H9 (cell line): ENCODE measurements at regions not wholly inside any gene's neighbourhood (a gene's known extent, or its start where the extent isn't known, plus 50 kb on each side); places are given as distances from the start of the nearest gene placed in this dataset.

Experiments used
- DNase-seq: peaks from one replicate; pipeline ENCODE4 v3.0.0-alpha.2; 2017
- H2AFZ ChIP-seq: one replicate; pipeline ENCODE4 v1.6.1; 2013; ENCODE audit warnings: mild to moderate bottlenecking, low read length, control low read depth, moderate library complexity
- H2AK5ac ChIP-seq: 2 replicates; pipeline ENCODE4 v1.6.1; 2013; ENCODE audit warnings: low read length, control low read depth, mixed read lengths; ENCODE audit not compliant: insufficient read length
- H2BK120ac ChIP-seq: one replicate; pipeline ENCODE4 v1.6.1; 2013; ENCODE audit warnings: low read depth, mild to moderate bottlenecking, low read length, control low read depth, inconsistent platforms; ENCODE audit not compliant: poor library complexity, severe bottlenecking
- H2BK12ac ChIP-seq: 2 replicates; pipeline ENCODE4 v1.6.1; 2013; ENCODE audit warnings: low read length, control low read depth, mixed read lengths, low read depth; ENCODE audit not compliant: insufficient read length
- H2BK15ac ChIP-seq: 2 replicates; pipeline ENCODE4 v1.6.1; 2013; ENCODE audit warnings: low read depth, low read length, control low read depth
- H2BK20ac ChIP-seq: one replicate; pipeline ENCODE4 v1.6.1; 2013; ENCODE audit warnings: low read depth, mild to moderate bottlenecking, low read length, control low read depth, inconsistent platforms; ENCODE audit not compliant: poor library complexity, severe bottlenecking
- H2BK5ac ChIP-seq: 2 replicates; pipeline ENCODE4 v1.6.1; 2013; ENCODE audit warnings: low read length, control low read depth, mixed read lengths; ENCODE audit not compliant: insufficient read length
- H3K14ac ChIP-seq: 2 replicates; pipeline ENCODE4 v1.6.1; 2013; ENCODE audit warnings: low read length, control low read depth; ENCODE audit not compliant: insufficient read depth
- H3K18ac ChIP-seq: 2 replicates; pipeline ENCODE4 v1.6.1; 2013; ENCODE audit warnings: low read depth, mild to moderate bottlenecking, mixed read lengths, low read length, control low read depth; ENCODE audit not compliant: insufficient read length
- H3K23ac ChIP-seq: 2 replicates; pipeline ENCODE4 v1.6.1; 2013; ENCODE audit warnings: low read length, control low read depth, mixed read lengths, low read depth; ENCODE audit not compliant: insufficient read length
- H3K23me2 ChIP-seq: 2 replicates; pipeline ENCODE4 v1.6.1; 2013; ENCODE audit warnings: low read depth, mild to moderate bottlenecking, mixed read lengths, low read length, control low read depth; ENCODE audit not compliant: insufficient read length, poor library complexity, severe bottlenecking
- H3K27ac ChIP-seq: 2 replicates; pipeline ENCODE4 v1.5.1; 2013; ENCODE audit warnings: low read length, control low read depth, mixed read lengths, low read depth; ENCODE audit not compliant: insufficient read length
- H3K27me3 ChIP-seq: 2 replicates; pipeline ENCODE4 v1.6.1; 2013; ENCODE audit warnings: low read length, control low read depth, inconsistent platforms; ENCODE audit not compliant: insufficient read depth
- H3K4ac ChIP-seq: 2 replicates; pipeline ENCODE4 v1.6.1; 2013; ENCODE audit warnings: low read depth, mild to moderate bottlenecking, control low read depth, inconsistent platforms, low read length, moderate library complexity
- H3K4me1 ChIP-seq: 2 replicates; pipeline ENCODE4 v1.6.1; 2013; ENCODE audit warnings: low read length, control low read depth, inconsistent platforms; ENCODE audit not compliant: insufficient read depth
- H3K4me2 ChIP-seq: 2 replicates; pipeline ENCODE4 v1.6.1; 2013; ENCODE audit warnings: low read length, control low read depth, mixed read lengths; ENCODE audit not compliant: insufficient read length, insufficient read depth
- H3K56ac ChIP-seq: 2 replicates; pipeline ENCODE4 v1.6.1; 2013; ENCODE audit warnings: low read depth, mild to moderate bottlenecking, mixed read lengths, low read length, control low read depth; ENCODE audit not compliant: insufficient read length
- H3K79me1 ChIP-seq: 2 replicates; pipeline ENCODE4 v1.6.1; 2013; ENCODE audit warnings: low read depth, mild to moderate bottlenecking, moderate library complexity, low read length, control low read depth, inconsistent platforms; ENCODE audit not compliant: insufficient read depth, poor library complexity, severe bottlenecking
- H3K79me2 ChIP-seq: 2 replicates; pipeline ENCODE4 v1.6.1; 2013; ENCODE audit warnings: low read length, control low read depth, inconsistent platforms; ENCODE audit not compliant: insufficient read depth
- H3K9ac ChIP-seq: 2 replicates; pipeline ENCODE4 v1.6.1; 2013; ENCODE audit warnings: low read length, control low read depth, mixed read lengths; ENCODE audit not compliant: insufficient read length; ENCODE audit errors: extremely low read depth
- H3K9me3 ChIP-seq: one replicate; pipeline ENCODE4 v1.6.1; 2013; ENCODE audit warnings: low read depth, low read length, inconsistent platforms; ENCODE audit not compliant: control insufficient read depth
- H3T11ph ChIP-seq: one replicate; pipeline ENCODE4 v1.6.1; 2013; ENCODE audit warnings: mild to moderate bottlenecking, low read length, control low read depth, inconsistent platforms
- H4K20me1 ChIP-seq: one replicate; pipeline ENCODE4 v1.6.1; 2013; ENCODE audit not compliant: control insufficient read depth, insufficient read length, insufficient read depth
- H4K5ac ChIP-seq: 2 replicates; pipeline ENCODE4 v1.6.1; 2013; ENCODE audit warnings: low read depth, mild to moderate bottlenecking, mixed read lengths, low read length, control low read depth; ENCODE audit not compliant: insufficient read length
- H4K8ac ChIP-seq: replicated peaks from 2 replicates; pipeline ENCODE4 v1.6.1; 2013; ENCODE audit warnings: low read length, control low read depth, mixed read lengths, low read depth; ENCODE audit not compliant: insufficient read length
- H4K91ac ChIP-seq: 2 replicates; pipeline ENCODE4 v1.6.1; 2013; ENCODE audit warnings: low read depth, mild to moderate bottlenecking, moderate library complexity, mixed read lengths, low read length, control low read depth; ENCODE audit not compliant: insufficient read length
- H3K27ac Mint-ChIP-seq, 3 experiments: 2 replicates in 2 of 3; 3 replicates in 1 of 3; pipeline ENCODE4 v1.8.0; 2020 to 2021; ENCODE audit warnings: mixed read lengths in 3 of 3, mild to moderate bottlenecking in 1 of 3, moderate library complexity in 1 of 3
- H3K27me3 Mint-ChIP-seq: 2 replicates; pipeline ENCODE4 v1.8.0; 2021; ENCODE audit warnings: low read depth, mild to moderate bottlenecking, moderate library complexity, mixed read lengths
- H3K36me3 Mint-ChIP-seq, 3 experiments: 2 replicates in 2 of 3; 3 replicates in 1 of 3; pipeline ENCODE4 v1.8.0; 2020 to 2021; ENCODE audit warnings: low read depth in 3 of 3, mixed read lengths in 3 of 3; ENCODE audit not compliant: insufficient read depth in 1 of 3
- H3K4me1 Mint-ChIP-seq, 2 experiments: 2 replicates each; pipeline ENCODE4 v1.8.0; 2020; ENCODE audit warnings: mixed read lengths in 2 of 2
- H3K4me3 Mint-ChIP-seq, 2 experiments: 2 replicates in 1 of 2; 3 replicates in 1 of 2; pipeline ENCODE4 v1.8.0; 2020 to 2021; ENCODE audit warnings: mild to moderate bottlenecking in 2 of 2, mixed read lengths in 2 of 2, moderate library complexity in 1 of 2
- H3K9me3 Mint-ChIP-seq, 2 experiments: 2 replicates in 1 of 2; 3 replicates in 1 of 2; pipeline ENCODE4 v1.8.0; 2020; ENCODE audit warnings: mild to moderate bottlenecking in 2 of 2, mixed read lengths in 2 of 2, moderate library complexity in 1 of 2
- CTCF ChIP-seq: fragments of 200-600 bp; sonication (generic); conservative IDR thresholded peaks from 3 replicates; pipeline ENCODE4 v1.8.0; 2021; ENCODE audit warnings: antibody characterized with exemption, mild to moderate bottlenecking
- WGBS: extraction: QIAGEN DNeasy Blood & Tissue Kit; methylation state at CpG from one replicate; pipeline ENCODE4 v1.1.7; 2013; ENCODE audit warnings: missing lambda C conversion rate, low lambda C conversion rate, mixed read lengths; ENCODE audit not compliant: insufficient read length; ENCODE audit errors: extremely low coverage; 5-methylcytosine and 5-hydroxymethylcytosine counted together

- H3K36me3 Mint-ChIP-seq: no peaks in the 10 kb centered on the region; a peak in 1 of 7 replicates
- Histone ChIP-seq H3K4me1 (peaks cover 2% of the 10 kb centered on the region; the same call in 1 of the 2 replicates), H2BK20ac (no peak overlapping the region), H3K79me2 (no peaks in the 10 kb centered on the region), H4K5ac (no peak overlapping the region), H3K18ac (no peak overlapping the region), H3K27me3 (no peaks in the 10 kb centered on the region), H3K56ac (no peak overlapping the region), H2AFZ (no peak overlapping the region), H3K27ac (no peak overlapping the region), H3K23me2 (no peaks in the 10 kb centered on the region), H2BK15ac (no peak overlapping the region), H4K20me1 (no peaks in the 10 kb centered on the region), H3K14ac (no peak overlapping the region), H2AK5ac (no peak overlapping the region), H4K8ac (no peak overlapping the region), H2BK5ac (no peak overlapping the region), H2BK12ac (no peak overlapping the region), H3K79me1 (no peaks in the 10 kb centered on the region), H4K91ac (no peak overlapping the region), H3T11ph (no peak overlapping the region), H3K9ac (no peak overlapping the region), H3K23ac (no peak overlapping the region), H2BK120ac (no peak overlapping the region), H3K4me2 (no peak overlapping the region), H3K4ac (no peak overlapping the region), H3K9me3 (no peaks in the 10 kb centered on the region)
- H3K4me1 Mint-ChIP-seq: peaks cover 14 to 20% of the 10 kb centered on the region in 2 experiments
- no peak overlapping the region for H3K27ac Mint-ChIP-seq
- no peak for TF ChIP-seq CTCF
- DNase-seq: no peak
- H3K9me3 Mint-ChIP-seq: peaks cover 0 to 2% of the 10 kb centered on the region in 2 experiments; a peak in 2 of 5 replicates
- no peak overlapping the region for H3K4me3 Mint-ChIP-seq
- WGBS: no CpG with 5 or more reads among the region's 4 CpGs
- H3K27me3 Mint-ChIP-seq: no peaks in the 10 kb centered on the region
Observed at GRCh38 chr18:75895135-75895534, 467.6 kb upstream of the SMIM21 start.
